ENCODE measurements at regions not wholly inside any gene's neighbourhood (a gene's known extent, or its start where the extent isn't known, plus 50 kb on each side); places are given as distances from the start of the nearest gene placed in this dataset.

DNA sequence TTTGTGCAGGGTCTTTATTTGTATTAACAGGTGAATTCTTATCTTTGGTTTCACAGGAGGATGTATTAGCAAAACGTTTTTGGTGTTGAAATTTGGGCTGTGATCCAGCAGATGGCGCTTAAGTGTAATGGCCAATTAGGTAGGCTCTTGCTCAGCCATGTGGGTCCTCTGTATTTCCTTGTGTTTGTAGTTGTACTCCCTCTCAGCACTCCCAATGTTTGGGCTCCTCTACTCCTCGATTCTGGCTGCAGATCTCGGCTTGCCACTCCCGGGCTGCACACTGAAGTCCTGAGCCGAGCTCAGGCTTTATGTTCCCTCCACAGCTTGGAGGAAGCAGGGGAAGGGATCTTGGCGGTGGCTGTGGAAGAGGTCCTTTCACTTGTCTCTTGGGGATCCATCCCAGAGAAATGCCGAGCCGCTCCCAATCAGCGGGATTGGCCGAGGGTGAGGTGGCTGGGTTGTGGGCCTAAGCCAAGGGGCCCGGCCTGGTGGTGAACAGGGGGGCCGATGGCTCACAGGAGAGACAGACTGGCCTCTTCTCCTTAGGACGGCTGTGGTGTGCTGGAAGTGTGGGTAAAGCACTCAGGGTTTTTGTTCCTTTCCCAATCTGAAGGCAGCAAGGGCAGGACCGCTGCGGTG, 133.7 kb downstream of the AEBP2 start:
- Histone ChIP-seq H3K27me3 (ENCODE audit: control insufficient read depth in 1 of 2, insufficient read depth in 2 of 2, low read length in 2 of 2) (no peaks in the 10 kb centered on the region), H3K4me1 (ENCODE audit: insufficient read depth, low read length) (peaks cover 29% of the 10 kb centered on the region), H3K4me3 (ENCODE audit: low read depth in 1 of 2, low read length in 2 of 2) (no peak overlapping the region), H3K36me3 (ENCODE audit: insufficient read depth, low read length) (no peaks in the 10 kb centered on the region), H3K9me3 (ENCODE audit: low read length) (no peaks in the 10 kb centered on the region), H3K27ac (ENCODE audit: low read depth, low read length) (no peak overlapping the region), H3K9ac (ENCODE audit: low read length) (no peak overlapping the region)

DNA sequence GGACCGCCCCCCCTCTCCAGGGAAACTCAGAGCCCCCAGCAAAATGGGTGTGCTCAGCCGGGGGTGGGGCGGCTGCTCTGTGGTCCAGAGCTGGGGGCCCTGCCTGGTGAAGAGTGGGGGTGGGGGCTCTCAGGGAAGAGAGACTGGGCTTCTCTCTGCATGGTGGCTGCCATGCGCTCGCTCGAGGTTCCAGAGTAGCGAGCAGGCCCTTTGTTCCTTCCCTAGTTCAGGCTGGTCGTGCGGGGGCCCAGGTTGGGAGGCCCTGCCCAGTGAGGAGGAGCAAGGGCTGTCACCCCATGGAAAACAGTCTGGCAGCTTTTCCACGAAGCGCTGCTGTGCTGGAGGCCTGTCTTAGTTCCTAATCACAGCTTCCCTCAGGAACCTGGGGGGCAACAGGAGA, 134.6 kb downstream of the AEBP2 start:
- H3K27ac ChIP-seq (ENCODE audit: low read depth, low read length), result no peak overlapping the region
- H3K4me1 ChIP-seq (ENCODE audit: insufficient read depth, low read length), result peaks cover 29% of the 10 kb centered on the region
- no peaks in the 10 kb centered on the region for H3K36me3 ChIP-seq (ENCODE audit: insufficient read depth, low read length)
- no peaks in the 10 kb centered on the region for H3K27me3 ChIP-seq (ENCODE audit: control insufficient read depth in 1 of 2, insufficient read depth in 2 of 2, low read length in 2 of 2)
- no peaks in the 10 kb centered on the region for H3K9me3 ChIP-seq (ENCODE audit: low read length)
- H3K9ac ChIP-seq (ENCODE audit: low read length), result no peak overlapping the region
- H3K4me3 ChIP-seq (ENCODE audit: low read depth in 1 of 2, low read length in 2 of 2), result no peak overlapping the region

GRCh38 chr12:19574601-19575000, 135.3 kb downstream of the AEBP2 start:
- peaks cover 29% of the 10 kb centered on the region for H3K4me1 ChIP-seq (ENCODE audit: insufficient read depth, low read length)
- H3K27me3 ChIP-seq (ENCODE audit: control insufficient read depth in 1 of 2, insufficient read depth in 2 of 2, low read length in 2 of 2), result no peaks in the 10 kb centered on the region
- H3K9ac ChIP-seq (ENCODE audit: low read length), result no peak overlapping the region
- H3K36me3 ChIP-seq (ENCODE audit: insufficient read depth, low read length), result no peaks in the 10 kb centered on the region
- no peak overlapping the region for H3K4me3 ChIP-seq (ENCODE audit: low read depth in 1 of 2, low read length in 2 of 2)
- H3K27ac ChIP-seq (ENCODE audit: low read depth, low read length), result no peak overlapping the region
- no peaks in the 10 kb centered on the region for H3K9me3 ChIP-seq (ENCODE audit: low read length)

- no peak overlapping the region for H3K9ac ChIP-seq (ENCODE audit: low read length)
- peaks cover 29% of the 10 kb centered on the region for H3K4me1 ChIP-seq (ENCODE audit: insufficient read depth, low read length)
- no peaks in the 10 kb centered on the region for H3K36me3 ChIP-seq (ENCODE audit: insufficient read depth, low read length)
- H3K27ac ChIP-seq (ENCODE audit: low read depth, low read length), result no peak overlapping the region
- H3K27me3 ChIP-seq (ENCODE audit: control insufficient read depth in 1 of 2, insufficient read depth in 2 of 2, low read length in 2 of 2), result no peaks in the 10 kb centered on the region
- no peak overlapping the region for H3K4me3 ChIP-seq (ENCODE audit: low read depth in 1 of 2, low read length in 2 of 2)
- H3K9me3 ChIP-seq (ENCODE audit: low read length), result no peaks in the 10 kb centered on the region
Observed at GRCh38 chr12:19575337-19576243, 136.3 kb downstream of the AEBP2 start.

GRCh38 chr12:19576506-19577280, 137.4 kb downstream of the AEBP2 start:
- Histone ChIP-seq H3K4me3 (ENCODE audit: low read depth in 1 of 2, low read length in 2 of 2) (no peak overlapping the region), H3K27ac (ENCODE audit: low read depth, low read length) (no peak overlapping the region), H3K9me3 (ENCODE audit: low read length) (no peaks in the 10 kb centered on the region), H3K36me3 (ENCODE audit: insufficient read depth, low read length) (no peaks in the 10 kb centered on the region), H3K9ac (ENCODE audit: low read length) (no peak overlapping the region), H3K27me3 (ENCODE audit: control insufficient read depth in 1 of 2, insufficient read depth in 2 of 2, low read length in 2 of 2) (no peaks in the 10 kb centered on the region), H3K4me1 (ENCODE audit: insufficient read depth, low read length) (peaks cover 29% of the 10 kb centered on the region)

- no peak overlapping the region for H3K27ac ChIP-seq (ENCODE audit: low read depth, low read length)
Observed at GRCh38 chr12:19577281-19577530, 137.9 kb downstream of the AEBP2 start.

GRCh38 chr12:19584732-19585131, 145.4 kb downstream of the AEBP2 start:
- Histone ChIP-seq H3K4me3 (ENCODE audit: low read depth in 1 of 2, low read length in 2 of 2) (no peak overlapping the region), H3K9ac (ENCODE audit: low read length) (no peak overlapping the region), H3K4me1 (ENCODE audit: insufficient read depth, low read length) (no peaks in the 10 kb centered on the region)

More at GRCh38 chr12:19577281-19577530, 137.9 kb downstream of the AEBP2 start:
- no peak overlapping the region for H3K4me3 ChIP-seq (ENCODE audit: low read depth in 1 of 2, low read length in 2 of 2)
- H3K27me3 ChIP-seq (ENCODE audit: control insufficient read depth in 1 of 2, insufficient read depth in 2 of 2, low read length in 2 of 2), result no peaks in the 10 kb centered on the region
- H3K9ac ChIP-seq (ENCODE audit: low read length), result no peak overlapping the region
- peaks cover 29% of the 10 kb centered on the region for H3K4me1 ChIP-seq (ENCODE audit: insufficient read depth, low read length)
- H3K9me3 ChIP-seq (ENCODE audit: low read length), result no peaks in the 10 kb centered on the region
- H3K36me3 ChIP-seq (ENCODE audit: insufficient read depth, low read length), result no peaks in the 10 kb centered on the region

GRCh38 chr12:19588951-19589350, 149.7 kb downstream of the AEBP2 start:
- Histone ChIP-seq H3K9ac (ENCODE audit: low read length) (no peak overlapping the region), H3K4me1 (ENCODE audit: insufficient read depth, low read length) (no peaks in the 10 kb centered on the region), H3K36me3 (ENCODE audit: insufficient read depth, low read length) (no peaks in the 10 kb centered on the region), H3K9me3 (ENCODE audit: low read length) (no peaks in the 10 kb centered on the region), H3K4me3 (ENCODE audit: low read depth in 1 of 2, low read length in 2 of 2) (no peak overlapping the region), H3K27me3 (ENCODE audit: control insufficient read depth in 1 of 2, insufficient read depth in 2 of 2, low read length in 2 of 2) (no peaks in the 10 kb centered on the region), H3K27ac (ENCODE audit: low read depth, low read length) (no peak overlapping the region)

More at GRCh38 chr12:19584732-19585131, 145.4 kb downstream of the AEBP2 start:
- H3K27ac ChIP-seq (ENCODE audit: low read depth, low read length), result no peak overlapping the region
- H3K36me3 ChIP-seq (ENCODE audit: insufficient read depth, low read length), result no peaks in the 10 kb centered on the region
- no peaks in the 10 kb centered on the region for H3K9me3 ChIP-seq (ENCODE audit: low read length)
- no peaks in the 10 kb centered on the region for H3K27me3 ChIP-seq (ENCODE audit: control insufficient read depth in 1 of 2, insufficient read depth in 2 of 2, low read length in 2 of 2)

DNA sequence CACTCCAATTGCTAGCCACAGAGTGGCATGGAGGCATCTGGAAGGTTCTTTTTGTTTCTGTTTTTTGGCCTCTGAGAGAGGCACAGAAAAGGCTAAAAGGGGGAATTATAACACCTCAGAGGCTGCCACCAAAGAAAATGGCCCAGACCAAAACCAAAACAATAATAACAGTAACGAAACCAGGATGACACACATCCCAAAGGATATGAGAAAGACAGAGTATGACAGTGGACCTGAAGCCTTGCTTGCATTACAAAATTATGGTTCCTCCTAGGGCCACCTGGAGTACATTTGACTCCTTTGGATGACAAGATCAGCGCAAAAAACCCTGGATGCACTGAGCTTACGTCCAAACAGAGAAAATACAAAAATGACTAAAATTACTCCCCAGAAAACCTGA, 152.7 kb downstream of the AEBP2 start:
- Histone ChIP-seq H3K36me3 (ENCODE audit: insufficient read depth, low read length) (no peaks in the 10 kb centered on the region), H3K27ac (ENCODE audit: low read depth, low read length) (no peak overlapping the region), H3K9me3 (ENCODE audit: low read length) (no peaks in the 10 kb centered on the region), H3K4me1 (ENCODE audit: insufficient read depth, low read length) (no peaks in the 10 kb centered on the region), H3K4me3 (ENCODE audit: low read depth in 1 of 2, low read length in 2 of 2) (no peak overlapping the region), H3K27me3 (ENCODE audit: control insufficient read depth in 1 of 2, insufficient read depth in 2 of 2, low read length in 2 of 2) (no peaks in the 10 kb centered on the region), H3K9ac (ENCODE audit: low read length) (no peak overlapping the region)

DNA sequence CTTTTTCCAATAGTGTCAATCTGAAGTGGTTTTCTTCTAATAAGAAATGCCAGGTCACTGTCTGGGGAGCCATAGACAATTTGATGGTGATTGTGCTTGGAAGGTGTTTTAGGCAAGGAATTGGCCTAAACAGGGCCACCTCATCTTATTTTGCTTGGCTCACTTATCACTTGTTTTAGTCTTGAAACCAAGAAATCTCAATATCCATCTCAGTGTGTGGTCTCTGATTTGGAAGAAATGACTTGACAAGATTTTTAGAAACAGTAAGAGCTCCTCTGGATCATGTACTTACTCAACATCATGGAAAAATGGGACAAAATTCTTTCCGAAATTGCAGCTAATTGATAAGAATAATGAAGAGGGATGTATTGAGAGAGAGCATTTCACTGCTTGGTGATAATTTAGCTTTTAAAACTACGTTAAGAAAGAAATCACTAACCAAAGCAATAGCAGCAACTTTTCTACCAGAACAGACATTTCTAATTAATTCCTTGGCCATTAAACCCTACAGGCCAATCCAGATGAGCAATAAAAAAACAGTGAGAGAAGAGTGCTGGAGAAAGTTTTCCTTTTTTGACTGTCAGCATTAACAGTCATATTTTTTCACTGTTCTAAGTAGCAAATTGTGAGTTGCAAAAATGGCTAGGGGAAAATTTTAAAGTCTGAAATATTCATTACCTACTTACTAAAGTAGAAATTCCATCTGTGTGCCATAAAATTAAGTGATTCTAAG, 157.3 kb downstream of the AEBP2 start:
- H3K4me3 ChIP-seq (ENCODE audit: low read depth in 1 of 2, low read length in 2 of 2), result no peak overlapping the region
- no peak overlapping the region for H3K9ac ChIP-seq (ENCODE audit: low read length)
- H3K27me3 ChIP-seq (ENCODE audit: control insufficient read depth in 1 of 2, insufficient read depth in 2 of 2, low read length in 2 of 2), result no peaks in the 10 kb centered on the region
- H3K4me1 ChIP-seq (ENCODE audit: insufficient read depth, low read length), result no peaks in the 10 kb centered on the region
- H3K27ac ChIP-seq (ENCODE audit: low read depth, low read length), result no peak overlapping the region
- no peaks in the 10 kb centered on the region for H3K36me3 ChIP-seq (ENCODE audit: insufficient read depth, low read length)
- no peaks in the 10 kb centered on the region for H3K9me3 ChIP-seq (ENCODE audit: low read length)

Measured in muscle layer of colon (tissue), 2 donors.